CD14-positive monocyte (primary cell): ENCODE measurements at regions not wholly inside any gene's neighbourhood (a gene's known extent, or its start where the extent isn't known, plus 50 kb on each side); places are given as distances from the start of the nearest gene placed in this dataset.

ENCODE experiments used
- DNase-seq, 3 donors: peaks; one replicate each; pipeline ENCODE4 v3.0.0-alpha.2; 2011 to 2022
- H2AFZ ChIP-seq: 2 replicates; pipeline ENCODE4 v1.6.0; 2012; ENCODE audit warnings: mild to moderate bottlenecking, low read depth, low read length, inconsistent platforms; ENCODE audit not compliant: insufficient read depth, poor library complexity, severe bottlenecking
- H3K27ac ChIP-seq, 2 donors: 1 replicate in 1 of 2; 2 replicates in 1 of 2; pipeline ENCODE4 v1.5.1; 2012 to 2013; ENCODE audit warnings: low read length in 2 of 2, control low read depth in 1 of 2, inconsistent platforms in 1 of 2, low read depth in 1 of 2, mild to moderate bottlenecking in 1 of 2
- H3K27me3 ChIP-seq, 2 donors: one replicate each; pipeline versions ENCODE4 v1.6.0 to v1.6.1; 2011 to 2013; ENCODE audit warnings: low read length in 2 of 2; ENCODE audit not compliant: control insufficient read depth in 2 of 2, insufficient read depth in 2 of 2
- H3K36me3 ChIP-seq, 2 donors: replicated peaks in 1 of 2; 1 replicate in 1 of 2; 2 replicates in 1 of 2; pipeline versions ENCODE4 v1.5.1 to v1.6.1; 2012 to 2013; ENCODE audit warnings: low read length in 2 of 2, control low read depth in 1 of 2, inconsistent platforms in 1 of 2, mild to moderate bottlenecking in 1 of 2; ENCODE audit not compliant: insufficient read depth in 2 of 2, control insufficient read depth in 1 of 2
- H3K4me1 ChIP-seq, 2 donors: 1 replicate in 1 of 2; 2 replicates in 1 of 2; pipeline versions ENCODE4 v1.5.1 to v1.6.1; 2012 to 2013; ENCODE audit warnings: low read length in 2 of 2, control low read depth in 1 of 2, inconsistent platforms in 1 of 2, mild to moderate bottlenecking in 1 of 2, moderate library complexity in 1 of 2; ENCODE audit not compliant: insufficient read depth in 2 of 2, control insufficient read depth in 1 of 2
- H3K4me2 ChIP-seq: replicated peaks from 2 replicates; pipeline ENCODE3; 2012; ENCODE audit warnings: low read length, moderate library complexity, mild to moderate bottlenecking; ENCODE audit not compliant: poor library complexity, severe bottlenecking; ENCODE audit errors: extremely low read depth
- H3K4me3 ChIP-seq, 3 experiments: fragments of 200-600 bp in 1 of 3; sonication (generic) in 1 of 3; replicated peaks in 1 of 3; 1 replicate in 2 of 3; 2 replicates in 1 of 3; pipeline ENCODE4 v1.5.1; 2011 to 2013; ENCODE audit warnings: low read length in 3 of 3, mild to moderate bottlenecking in 3 of 3, control low read depth in 2 of 3, low read depth in 2 of 3, inconsistent platforms in 1 of 3, moderate library complexity in 1 of 3
- H3K79me2 ChIP-seq: 2 replicates; pipeline ENCODE4 v1.6.0; 2012; ENCODE audit warnings: mild to moderate bottlenecking, control low read depth, inconsistent platforms, low read length, moderate library complexity; ENCODE audit not compliant: insufficient read depth
- H3K9ac ChIP-seq: 2 replicates; pipeline ENCODE4 v1.6.0; 2017; ENCODE audit warnings: low read length, mild to moderate bottlenecking; ENCODE audit not compliant: insufficient read depth, poor library complexity, severe bottlenecking
- H3K9me3 ChIP-seq, 2 donors: replicated peaks in 1 of 2; 1 replicate in 1 of 2; 2 replicates in 1 of 2; pipeline versions ENCODE4 v1.5.1 to v1.6.1; 2012 to 2013; ENCODE audit warnings: low read length in 2 of 2, control low read depth in 1 of 2; ENCODE audit not compliant: control insufficient read depth in 1 of 2, insufficient read depth in 1 of 2
- H4K20me1 ChIP-seq: 2 replicates; pipeline ENCODE4 v1.6.0; 2012; ENCODE audit warnings: mild to moderate bottlenecking, low read length, control low read depth, moderate library complexity; ENCODE audit not compliant: insufficient read depth
- H3K27ac Mint-ChIP-seq, 7 donors: one replicate each; pipeline ENCODE4 v1.8.0; 2020; ENCODE audit warnings: mild to moderate bottlenecking in 7 of 7, mixed read lengths in 7 of 7, moderate library complexity in 6 of 7, inconsistent platforms in 2 of 7
- H3K27me3 Mint-ChIP-seq, 3 donors: one replicate each; pipeline ENCODE4 v1.8.0; 2021 to 2022; ENCODE audit warnings: low read depth in 3 of 3, mild to moderate bottlenecking in 3 of 3, mixed read lengths in 3 of 3, moderate library complexity in 3 of 3, inconsistent platforms in 1 of 3
- H3K36me3 Mint-ChIP-seq, 2 donors: one replicate each; pipeline ENCODE4 v1.8.0; 2020; ENCODE audit warnings: mixed read lengths in 2 of 2, inconsistent platforms in 1 of 2, mild to moderate bottlenecking in 1 of 2
- H3K4me1 Mint-ChIP-seq: one replicate; pipeline ENCODE4 v1.8.0; 2020; ENCODE audit warnings: mild to moderate bottlenecking, mixed read lengths
- H3K4me3 Mint-ChIP-seq, 2 donors: one replicate each; pipeline ENCODE4 v1.8.0; 2020; ENCODE audit warnings: mild to moderate bottlenecking in 2 of 2, mixed read lengths in 2 of 2, moderate library complexity in 1 of 2
- H3K9me3 Mint-ChIP-seq, 7 donors: one replicate each; pipeline ENCODE4 v1.8.0; 2020 to 2022; ENCODE audit warnings: mixed read lengths in 7 of 7, mild to moderate bottlenecking in 6 of 7, moderate library complexity in 6 of 7, inconsistent platforms in 2 of 7
- CTCF ChIP-seq: fragments of 200-600 bp; IDR thresholded peaks from one replicate; pipeline ENCODE4 v1.8.0; 2022; ENCODE audit warnings: antibody characterized with exemption, mild to moderate bottlenecking
- WGBS: methylation state at CpG from one replicate; pipeline ENCODE4 v1.1.5; 2013; ENCODE audit warnings: missing lambda C conversion rate; ENCODE audit not compliant: insufficient coverage; 5-methylcytosine and 5-hydroxymethylcytosine counted together
- intact Hi-C, 2 donors: fragments of 100-400 bp; cut with micrococcal nuclease; formaldehyde crosslinking; loops; one replicate each; pipeline versions ENCODE4 v1.15.0 to v1.15.1; 2023

- no peak for DNase-seq
- Histone ChIP-seq H3K9ac (no peak overlapping the region), H3K79me2 (no peaks in the 10 kb centered on the region), H3K4me1 (no peaks in the 10 kb centered on the region), H3K27ac (no peak overlapping the region), H3K27me3 (no peaks in the 10 kb centered on the region), H3K9me3 (no peaks in the 10 kb centered on the region), H3K4me2 (no peak overlapping the region), H3K4me3 (no peak overlapping the region), H3K36me3 (no peaks in the 10 kb centered on the region), H4K20me1 (no peaks in the 10 kb centered on the region), H2AFZ (no peak overlapping the region)
- intact Hi-C loops = no loop called here
- H3K9me3 Mint-ChIP-seq = no peaks in the 10 kb centered on the region
- H3K4me1 Mint-ChIP-seq = no peaks in the 10 kb centered on the region
- no peak for TF ChIP-seq CTCF
- H3K4me3 Mint-ChIP-seq = no peak overlapping the region
- no CpG with 5 or more reads among the region's 1 CpG for WGBS
- H3K27me3 Mint-ChIP-seq = peaks cover 0 to 2% (median 0%) of the 10 kb centered on the region in 3 donors
- no peaks in the 10 kb centered on the region for H3K36me3 Mint-ChIP-seq
- no peak overlapping the region for H3K27ac Mint-ChIP-seq
Measured at GRCh38 chr4:58776627-58777026, 1666.4 kb upstream of the IGFBP7 start.

GRCh38 chr4:58767598-58767997, 1657.4 kb upstream of the IGFBP7 start:
- H3K9ac ChIP-seq = no peak overlapping the region
- no CpG with 5 or more reads among the region's 1 CpG for WGBS
- intact Hi-C loops = no loop called here
- H3K4me3 ChIP-seq = no peak overlapping the region
- H3K27me3 Mint-ChIP-seq = no peaks in the 10 kb centered on the region
- no peaks in the 10 kb centered on the region for H4K20me1 ChIP-seq
- no peaks in the 10 kb centered on the region for H3K36me3 ChIP-seq
- no peaks in the 10 kb centered on the region for H3K36me3 Mint-ChIP-seq
- H3K4me1 Mint-ChIP-seq = no peaks in the 10 kb centered on the region
- H3K4me3 Mint-ChIP-seq = no peak overlapping the region
- no peak overlapping the region for H3K4me2 ChIP-seq
- H3K9me3 ChIP-seq = no peaks in the 10 kb centered on the region
- H3K79me2 ChIP-seq = no peaks in the 10 kb centered on the region
- H2AFZ ChIP-seq = no peak overlapping the region
- no peak for DNase-seq
- no peaks in the 10 kb centered on the region for H3K9me3 Mint-ChIP-seq
- no peaks in the 10 kb centered on the region for H3K4me1 ChIP-seq
- no peak for TF ChIP-seq CTCF
- no peaks in the 10 kb centered on the region for H3K27me3 ChIP-seq
- H3K27ac ChIP-seq = no peak overlapping the region
- H3K27ac Mint-ChIP-seq = no peak overlapping the region
